ENCODE measurements at regions not wholly inside any gene's neighbourhood (a gene's known extent, or its start where the extent isn't known, plus 50 kb on each side); places are given as distances from the start of the nearest gene placed in this dataset.

DNA sequence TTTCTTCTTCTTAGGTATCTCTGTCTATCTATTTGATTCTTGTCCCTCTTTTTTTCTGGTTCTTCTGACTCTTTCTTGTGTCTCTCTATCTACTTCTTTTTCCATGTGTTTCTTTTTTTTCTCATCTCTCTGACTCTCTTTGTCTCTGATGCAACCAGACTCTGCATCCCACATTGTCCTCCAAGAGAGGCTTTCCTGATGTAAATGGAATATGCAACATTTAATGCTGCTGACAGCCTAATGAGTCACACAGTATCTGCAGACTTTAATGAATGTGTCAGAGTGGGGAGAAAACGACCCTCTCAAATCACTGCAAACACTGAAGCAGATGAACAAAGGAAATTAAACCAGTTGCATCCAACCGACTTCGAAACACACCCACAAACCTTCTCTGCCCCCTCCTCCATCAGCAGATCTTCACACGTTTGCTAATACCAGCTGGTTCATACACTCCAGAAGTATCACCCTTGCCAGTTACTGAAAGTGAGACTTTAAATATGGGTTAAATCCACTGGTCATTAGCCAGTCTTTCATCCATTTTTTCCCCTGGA is 351.5 kb downstream of the TXNL1 start:
- WGBS (ENCODE audit: insufficient coverage, low coverage, missing lambda C conversion rate) = 0% methylated on average over 2 of the region's 4 CpGs
- H3K27ac ChIP-seq (ENCODE audit: extremely low read depth, low read depth, low read length) = no peak overlapping the region
- CTCF ChIA-PET (ENCODE audit: low intra/inter-chr PET ratio) = no interaction called here
- no peak overlapping the region for H3K4me2 ChIP-seq (ENCODE audit: insufficient read depth, low read length)
- no peak for FAIRE-seq
- intact Hi-C loops (cut with micrococcal nuclease) = no loop called here
- no TSS peak for BruUV-seq (replicated peaks)
- no peak overlapping the region for H3K4me3 ChIP-seq
- no peak overlapping the region for H3K9ac ChIP-seq (ENCODE audit: insufficient read depth in 1 of 2, low read depth in 2 of 2, low read length in 2 of 2)
- peaks cover 0 to 4% of the 10 kb centered on the region in 2 experiments; a peak in 1 of 5 replicates for H3K27me3 ChIP-seq (ENCODE audit: control insufficient read depth in 2 of 2, insufficient read depth in 2 of 2, low read length in 2 of 2)
- TF ChIP-seq NFRKB (IDR thresholded peaks at IDR 0.05; ENCODE audit: low read depth) (no peak), FOXJ3 (CRISPR knock-in tag; IDR thresholded peaks at IDR 0.05) (no peak), ZNF3 (CRISPR knock-in tag; IDR thresholded peaks at IDR 0.05) (no peak)
- H3K9me1 ChIP-seq (ENCODE audit: control insufficient read depth, insufficient read depth, low read length) = no peaks in the 10 kb centered on the region
- no peak for DNase-seq (ENCODE audit: extremely low read depth in 1 of 4, low spot score in 3 of 4)
- POLR2A ChIA-PET = no interaction called here
- no peaks in the 10 kb centered on the region for H3K9me3 ChIP-seq (replicated peaks; ENCODE audit: control insufficient read depth, insufficient read depth, low read depth, low read length)
- H3K4me1 ChIP-seq (replicated peaks in 1 of 2; ENCODE audit: control insufficient read depth in 2 of 2, insufficient read depth in 2 of 2, low read length in 2 of 2) = no peaks in the 10 kb centered on the region
- H3K36me3 ChIP-seq (ENCODE audit: control insufficient read depth, insufficient read depth, low read length) = no peaks in the 10 kb centered on the region
- H2AFZ ChIP-seq (ENCODE audit: low read depth, low read length) = no peak overlapping the region
- in situ Hi-C loops (cut with MboI) = no loop called here
- ATAC-seq = no peak
- H4K20me1 ChIP-seq (replicated peaks; ENCODE audit: control insufficient read depth, insufficient read depth, low read length) = no peaks in the 10 kb centered on the region
- H3K79me2 ChIP-seq (ENCODE audit: control insufficient read depth, insufficient read depth, low read length) = no peaks in the 10 kb centered on the region

DNA sequence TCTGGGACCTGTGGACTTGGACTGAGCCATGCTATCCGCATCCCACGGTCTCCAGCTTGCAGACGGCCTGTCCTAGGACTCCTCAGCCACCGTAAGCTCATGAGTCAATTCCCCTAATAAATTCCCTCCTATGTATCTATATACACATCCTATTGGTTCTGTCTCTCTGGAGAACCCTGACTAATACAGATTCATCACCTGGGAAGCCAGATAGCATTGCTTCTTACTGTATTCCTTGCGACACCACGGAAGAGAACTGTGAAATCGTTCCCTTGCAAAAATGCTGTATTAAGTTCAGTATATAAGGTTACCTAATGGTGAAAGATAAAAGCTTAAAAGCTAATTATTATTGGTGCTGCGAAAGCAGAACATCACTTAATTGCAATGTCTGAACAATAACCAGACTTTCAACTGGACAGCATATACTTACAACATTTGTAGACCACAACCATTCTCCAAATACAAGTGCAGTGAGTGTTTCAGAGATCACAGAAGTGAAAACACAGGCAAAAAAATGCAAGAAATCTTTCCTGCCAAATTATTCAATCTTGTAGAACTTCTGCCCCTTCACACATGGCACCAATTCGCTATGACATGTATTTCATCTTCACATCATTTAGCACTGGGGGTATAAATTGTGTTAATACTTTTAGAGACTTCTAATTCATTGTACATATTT is 352.9 kb downstream of the TXNL1 start:
- no peaks in the 10 kb centered on the region for H3K36me3 ChIP-seq (ENCODE audit: control insufficient read depth, insufficient read depth, low read length)
- H3K27me3 ChIP-seq (ENCODE audit: control insufficient read depth in 2 of 2, insufficient read depth in 2 of 2, low read length in 2 of 2) = peaks cover 0 to 4% of the 10 kb centered on the region in 2 experiments; a peak in 1 of 5 replicates
- H3K9me1 ChIP-seq (ENCODE audit: control insufficient read depth, insufficient read depth, low read length) = no peaks in the 10 kb centered on the region
- no peak overlapping the region for H3K27ac ChIP-seq (ENCODE audit: extremely low read depth, low read depth, low read length)
- no peak overlapping the region for H3K4me2 ChIP-seq (ENCODE audit: insufficient read depth, low read length)
- POLR2A ChIA-PET = no interaction called here
- H3K9ac ChIP-seq (ENCODE audit: insufficient read depth in 1 of 2, low read depth in 2 of 2, low read length in 2 of 2) = no peak overlapping the region
- H3K9me3 ChIP-seq (replicated peaks; ENCODE audit: control insufficient read depth, insufficient read depth, low read depth, low read length) = no peaks in the 10 kb centered on the region
- intact Hi-C loops (cut with micrococcal nuclease) = no loop called here
- H3K79me2 ChIP-seq (ENCODE audit: control insufficient read depth, insufficient read depth, low read length) = no peaks in the 10 kb centered on the region
- WGBS (ENCODE audit: insufficient coverage, low coverage, missing lambda C conversion rate) = 0% methylated on average over 6 of the region's 9 CpGs
- DNase-seq (ENCODE audit: extremely low read depth in 1 of 4, low spot score in 3 of 4) = no peak
- CTCF ChIA-PET (ENCODE audit: low intra/inter-chr PET ratio) = no interaction called here
- H3K4me1 ChIP-seq (replicated peaks in 1 of 2; ENCODE audit: control insufficient read depth in 2 of 2, insufficient read depth in 2 of 2, low read length in 2 of 2) = no peaks in the 10 kb centered on the region
- in situ Hi-C loops (cut with MboI) = no loop called here
- H2AFZ ChIP-seq (ENCODE audit: low read depth, low read length) = no peak overlapping the region
- no peak for FAIRE-seq
- no peak for ATAC-seq
- BruUV-seq (replicated peaks) = no TSS peak
- H4K20me1 ChIP-seq (replicated peaks; ENCODE audit: control insufficient read depth, insufficient read depth, low read length) = no peaks in the 10 kb centered on the region
- no peak overlapping the region for H3K4me3 ChIP-seq
- TF ChIP-seq ESRRB (CRISPR knock-in tag; IDR thresholded peaks at IDR 0.05; ENCODE audit: borderline replicate concordance) (no peak), PRMT5 (CRISPR knock-in tag; IDR thresholded peaks at IDR 0.05) (no peak), BMI1 (IDR thresholded peaks at IDR 0.05; ENCODE audit: low read length) (no peak)
- TF ChIP-seq, protein P1, sequence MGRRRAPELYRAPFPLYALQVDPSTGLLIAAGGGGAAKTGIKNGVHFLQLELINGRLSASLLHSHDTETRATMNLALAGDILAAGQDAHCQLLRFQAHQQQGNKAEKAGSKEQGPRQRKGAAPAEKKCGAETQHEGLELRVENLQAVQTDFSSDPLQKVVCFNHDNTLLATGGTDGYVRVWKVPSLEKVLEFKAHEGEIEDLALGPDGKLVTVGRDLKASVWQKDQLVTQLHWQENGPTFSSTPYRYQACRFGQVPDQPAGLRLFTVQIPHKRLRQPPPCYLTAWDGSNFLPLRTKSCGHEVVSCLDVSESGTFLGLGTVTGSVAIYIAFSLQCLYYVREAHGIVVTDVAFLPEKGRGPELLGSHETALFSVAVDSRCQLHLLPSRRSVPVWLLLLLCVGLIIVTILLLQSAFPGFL (CRISPR knock-in tag; IDR thresholded peaks at IDR 0.05) = no peak
- TF ChIP-seq, protein P2, sequence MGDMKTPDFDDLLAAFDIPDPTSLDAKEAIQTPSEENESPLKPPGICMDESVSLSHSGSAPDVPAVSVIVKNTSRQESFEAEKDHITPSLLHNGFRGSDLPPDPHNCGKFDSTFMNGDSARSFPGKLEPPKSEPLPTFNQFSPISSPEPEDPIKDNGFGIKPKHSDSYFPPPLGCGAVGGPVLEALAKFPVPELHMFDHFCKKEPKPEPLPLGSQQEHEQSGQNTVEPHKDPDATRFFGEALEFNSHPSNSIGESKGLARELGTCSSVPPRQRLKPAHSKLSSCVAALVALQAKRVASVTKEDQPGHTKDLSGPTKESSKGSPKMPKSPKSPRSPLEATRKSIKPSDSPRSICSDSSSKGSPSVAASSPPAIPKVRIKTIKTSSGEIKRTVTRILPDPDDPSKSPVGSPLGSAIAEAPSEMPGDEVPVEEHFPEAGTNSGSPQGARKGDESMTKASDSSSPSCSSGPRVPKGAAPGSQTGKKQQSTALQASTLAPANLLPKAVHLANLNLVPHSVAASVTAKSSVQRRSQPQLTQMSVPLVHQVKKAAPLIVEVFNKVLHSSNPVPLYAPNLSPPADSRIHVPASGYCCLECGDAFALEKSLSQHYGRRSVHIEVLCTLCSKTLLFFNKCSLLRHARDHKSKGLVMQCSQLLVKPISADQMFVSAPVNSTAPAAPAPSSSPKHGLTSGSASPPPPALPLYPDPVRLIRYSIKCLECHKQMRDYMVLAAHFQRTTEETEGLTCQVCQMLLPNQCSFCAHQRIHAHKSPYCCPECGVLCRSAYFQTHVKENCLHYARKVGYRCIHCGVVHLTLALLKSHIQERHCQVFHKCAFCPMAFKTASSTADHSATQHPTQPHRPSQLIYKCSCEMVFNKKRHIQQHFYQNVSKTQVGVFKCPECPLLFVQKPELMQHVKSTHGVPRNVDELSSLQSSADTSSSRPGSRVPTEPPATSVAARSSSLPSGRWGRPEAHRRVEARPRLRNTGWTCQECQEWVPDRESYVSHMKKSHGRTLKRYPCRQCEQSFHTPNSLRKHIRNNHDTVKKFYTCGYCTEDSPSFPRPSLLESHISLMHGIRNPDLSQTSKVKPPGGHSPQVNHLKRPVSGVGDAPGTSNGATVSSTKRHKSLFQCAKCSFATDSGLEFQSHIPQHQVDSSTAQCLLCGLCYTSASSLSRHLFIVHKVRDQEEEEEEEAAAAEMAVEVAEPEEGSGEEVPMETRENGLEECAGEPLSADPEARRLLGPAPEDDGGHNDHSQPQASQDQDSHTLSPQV (IDR thresholded peaks at IDR 0.05) = no peak
